ENCODE measurements at regions not wholly inside any gene's neighbourhood (a gene's known extent, or its start where the extent isn't known, plus 50 kb on each side); places are given as distances from the start of the nearest gene placed in this dataset.

DNA sequence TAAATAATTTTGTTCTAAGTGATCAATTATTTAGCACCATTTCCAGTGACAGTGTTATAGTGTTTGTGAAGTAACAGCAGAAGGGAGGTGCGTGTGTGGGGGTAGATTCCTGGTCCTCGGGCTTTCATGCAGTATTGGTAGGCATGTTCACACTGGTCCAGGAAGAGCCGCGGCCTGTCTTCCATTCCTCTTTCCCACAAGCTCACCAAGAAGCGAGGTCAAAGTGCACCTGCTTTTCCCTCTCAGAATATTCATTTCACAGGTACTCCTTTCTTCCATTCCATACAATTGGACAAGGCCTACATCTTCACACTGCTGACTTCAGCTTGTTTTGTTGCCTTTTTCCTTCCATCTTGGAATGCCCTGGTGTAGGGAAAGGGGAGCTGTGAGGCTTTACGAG, 151.8 kb upstream of the CELF2 start:
- TF ChIP-seq EZH2 (IDR thresholded peaks at IDR 0.05; ENCODE audit: insufficient read depth, poor library complexity, severe bottlenecking) (no peak), EZH2phosphoT487 (IDR thresholded peaks at IDR 0.05; ENCODE audit: insufficient read depth, low read depth) (no peak)
